GM12878 (cell line): ENCODE measurements at regions not wholly inside any gene's neighbourhood (a gene's known extent, or its start where the extent isn't known, plus 50 kb on each side); places are given as distances from the start of the nearest gene placed in this dataset.

ENCODE experiments used
- EED ChIP-seq: sonication (generic); IDR thresholded peaks from 2 replicates; pipeline ENCODE4 v1.6.1; 2016; ENCODE audit warnings: antibody characterized with exemption, low read depth
- MEF2B ChIP-seq: fragments of 450-650 bp; IDR thresholded peaks from 2 replicates; pipeline ENCODE4 v1.6.1; 2018; ENCODE audit warnings: mild to moderate bottlenecking, moderate library complexity; ENCODE audit not compliant: partially characterized antibody, poor library complexity, severe bottlenecking
- MYB ChIP-seq: fragments of 150-350 bp; IDR thresholded peaks from 2 replicates; pipeline ENCODE4 v1.6.1; 2014; ENCODE audit warnings: mild to moderate bottlenecking, low read depth, low read length, borderline replicate concordance
- NFIC ChIP-seq: IDR thresholded peaks from 2 replicates; pipeline ENCODE4 v1.6.1; 2012; ENCODE audit warnings: low read depth, mild to moderate bottlenecking, inconsistent platforms, low read length, moderate library complexity
- NR2F1 ChIP-seq: fragments of 450-650 bp; conservative IDR thresholded peaks from 2 replicates; pipeline ENCODE4 v1.6.1; 2017; ENCODE audit warnings: mild to moderate bottlenecking
- PKNOX1 ChIP-seq: fragments of 450-650 bp; IDR thresholded peaks from 2 replicates; pipeline ENCODE4 v1.6.1; 2016; ENCODE audit warnings: mild to moderate bottlenecking
- RB1 ChIP-seq: fragments of 450-650 bp; formaldehyde crosslinking; IDR thresholded peaks from 2 replicates; pipeline ENCODE4 v1.6.1; 2017; ENCODE audit warnings: mild to moderate bottlenecking, borderline replicate concordance
- RFX5 ChIP-seq: IDR thresholded peaks from 2 replicates; pipeline ENCODE4 v1.6.1; 2011; ENCODE audit warnings: low read depth, low read length, improper control_type of control experiment
- TCF7 ChIP-seq: IDR thresholded peaks from 2 replicates; pipeline ENCODE4 v1.6.1; 2014; ENCODE audit warnings: antibody characterized with exemption, borderline replicate concordance
- ZBTB11 ChIP-seq: fragments of 450-650 bp; formaldehyde crosslinking; IDR thresholded peaks from 2 replicates; pipeline ENCODE4 v1.5.0; 2022; ENCODE audit warnings: mild to moderate bottlenecking, missing genetic modification characterization
- ZBTB33 ChIP-seq: fragments of 450-650 bp; IDR thresholded peaks from 2 replicates; pipeline ENCODE4 v1.6.1; 2017; ENCODE audit warnings: mild to moderate bottlenecking
- ZNF217 ChIP-seq: fragments of 450-650 bp; IDR thresholded peaks from 2 replicates; pipeline ENCODE4 v1.6.1; 2017; ENCODE audit warnings: antibody characterized with exemption, mild to moderate bottlenecking
- TF ChIP-seq, protein P1 (sequence below): IDR thresholded peaks from 2 replicates; pipeline ENCODE4 v1.6.1; 2012; ENCODE audit warnings: improper control_type of control experiment, low read depth, low read length; ENCODE audit not compliant: insufficient replicate concordance
- TF ChIP-seq, protein P2 (sequence below), 3 experiments: IDR thresholded peaks in 2 of 3; conservative IDR thresholded peaks in 1 of 3; 2 replicates each; pipeline ENCODE4 v1.5.1; 2011; ENCODE audit warnings: low read depth in 3 of 3, low read length in 3 of 3, mild to moderate bottlenecking in 3 of 3, control low read depth in 2 of 3, moderate library complexity in 2 of 3, inconsistent platforms in 1 of 3, mixed read lengths in 1 of 3; ENCODE audit not compliant: control insufficient read depth in 2 of 3, insufficient read depth in 1 of 3; ENCODE audit errors: extremely low read depth in 1 of 3

- TF ChIP-seq ZBTB11 (CRISPR knock-in tag) (no peak), PKNOX1 (no peak), NFIC (no peak), EED (0 out of 2 replicates have a peak, but pooled peaks have one; percentile 4), ZNF217 (no peak), NR2F1 (0 out of 2 replicates have a peak, but pooled peaks have one; percentile 47), ZBTB33 (peak; percentile 75), RB1 (no peak), TCF7 (no peak), MEF2B (no peak), RFX5 (no peak), MYB (peak; percentile 47; the same call in 1 of the 2 replicates)
- TF ChIP-seq, protein P1, sequence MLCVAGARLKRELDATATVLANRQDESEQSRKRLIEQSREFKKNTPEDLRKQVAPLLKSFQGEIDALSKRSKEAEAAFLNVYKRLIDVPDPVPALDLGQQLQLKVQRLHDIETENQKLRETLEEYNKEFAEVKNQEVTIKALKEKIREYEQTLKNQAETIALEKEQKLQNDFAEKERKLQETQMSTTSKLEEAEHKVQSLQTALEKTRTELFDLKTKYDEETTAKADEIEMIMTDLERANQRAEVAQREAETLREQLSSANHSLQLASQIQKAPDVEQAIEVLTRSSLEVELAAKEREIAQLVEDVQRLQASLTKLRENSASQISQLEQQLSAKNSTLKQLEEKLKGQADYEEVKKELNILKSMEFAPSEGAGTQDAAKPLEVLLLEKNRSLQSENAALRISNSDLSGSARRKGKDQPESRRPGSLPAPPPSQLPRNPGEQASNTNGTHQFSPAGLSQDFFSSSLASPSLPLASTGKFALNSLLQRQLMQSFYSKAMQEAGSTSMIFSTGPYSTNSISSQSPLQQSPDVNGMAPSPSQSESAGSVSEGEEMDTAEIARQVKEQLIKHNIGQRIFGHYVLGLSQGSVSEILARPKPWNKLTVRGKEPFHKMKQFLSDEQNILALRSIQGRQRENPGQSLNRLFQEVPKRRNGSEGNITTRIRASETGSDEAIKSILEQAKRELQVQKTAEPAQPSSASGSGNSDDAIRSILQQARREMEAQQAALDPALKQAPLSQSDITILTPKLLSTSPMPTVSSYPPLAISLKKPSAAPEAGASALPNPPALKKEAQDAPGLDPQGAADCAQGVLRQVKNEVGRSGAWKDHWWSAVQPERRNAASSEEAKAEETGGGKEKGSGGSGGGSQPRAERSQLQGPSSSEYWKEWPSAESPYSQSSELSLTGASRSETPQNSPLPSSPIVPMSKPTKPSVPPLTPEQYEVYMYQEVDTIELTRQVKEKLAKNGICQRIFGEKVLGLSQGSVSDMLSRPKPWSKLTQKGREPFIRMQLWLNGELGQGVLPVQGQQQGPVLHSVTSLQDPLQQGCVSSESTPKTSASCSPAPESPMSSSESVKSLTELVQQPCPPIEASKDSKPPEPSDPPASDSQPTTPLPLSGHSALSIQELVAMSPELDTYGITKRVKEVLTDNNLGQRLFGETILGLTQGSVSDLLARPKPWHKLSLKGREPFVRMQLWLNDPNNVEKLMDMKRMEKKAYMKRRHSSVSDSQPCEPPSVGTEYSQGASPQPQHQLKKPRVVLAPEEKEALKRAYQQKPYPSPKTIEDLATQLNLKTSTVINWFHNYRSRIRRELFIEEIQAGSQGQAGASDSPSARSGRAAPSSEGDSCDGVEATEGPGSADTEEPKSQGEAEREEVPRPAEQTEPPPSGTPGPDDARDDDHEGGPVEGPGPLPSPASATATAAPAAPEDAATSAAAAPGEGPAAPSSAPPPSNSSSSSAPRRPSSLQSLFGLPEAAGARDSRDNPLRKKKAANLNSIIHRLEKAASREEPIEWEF: no peak
- TF ChIP-seq, protein P2, sequence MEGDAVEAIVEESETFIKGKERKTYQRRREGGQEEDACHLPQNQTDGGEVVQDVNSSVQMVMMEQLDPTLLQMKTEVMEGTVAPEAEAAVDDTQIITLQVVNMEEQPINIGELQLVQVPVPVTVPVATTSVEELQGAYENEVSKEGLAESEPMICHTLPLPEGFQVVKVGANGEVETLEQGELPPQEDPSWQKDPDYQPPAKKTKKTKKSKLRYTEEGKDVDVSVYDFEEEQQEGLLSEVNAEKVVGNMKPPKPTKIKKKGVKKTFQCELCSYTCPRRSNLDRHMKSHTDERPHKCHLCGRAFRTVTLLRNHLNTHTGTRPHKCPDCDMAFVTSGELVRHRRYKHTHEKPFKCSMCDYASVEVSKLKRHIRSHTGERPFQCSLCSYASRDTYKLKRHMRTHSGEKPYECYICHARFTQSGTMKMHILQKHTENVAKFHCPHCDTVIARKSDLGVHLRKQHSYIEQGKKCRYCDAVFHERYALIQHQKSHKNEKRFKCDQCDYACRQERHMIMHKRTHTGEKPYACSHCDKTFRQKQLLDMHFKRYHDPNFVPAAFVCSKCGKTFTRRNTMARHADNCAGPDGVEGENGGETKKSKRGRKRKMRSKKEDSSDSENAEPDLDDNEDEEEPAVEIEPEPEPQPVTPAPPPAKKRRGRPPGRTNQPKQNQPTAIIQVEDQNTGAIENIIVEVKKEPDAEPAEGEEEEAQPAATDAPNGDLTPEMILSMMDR (IDR thresholded peaks at IDR 0.05 in 2 of 3, conservative IDR thresholded peaks at IDR 0.05 in 1 of 3; ENCODE audit: control insufficient read depth in 2 of 3, extremely low read depth in 1 of 3, insufficient read depth in 1 of 3, low read depth in 3 of 3, low read length in 3 of 3): no peak
These were observed 166.9 kb downstream of the TOMM20 start (continued) for GRCh38 chr1:234961456-234962339.
